Upper lobe of left lung (tissue), 6 donors: ENCODE measurements at regions not wholly inside any gene's neighbourhood (a gene's known extent, or its start where the extent isn't known, plus 50 kb on each side); places are given as distances from the start of the nearest gene placed in this dataset.

Experiments
- ATAC-seq, 2 donors: fragments of 200-7000 bp; cut with Tn5 transposase; one replicate each; pipeline ENCODE4 v1.9.1; 2022; ENCODE audit warnings: mild to moderate bottlenecking in 2 of 2, moderate library complexity in 2 of 2; ENCODE audit not compliant: low FRiP score in 2 of 2
- DNase-seq, 2 donors: peaks; one replicate each; pipeline ENCODE4 v3.0.0-alpha.2; 2019 to 2020
- H3K27ac ChIP-seq, 4 donors: fragments of 200-600 bp; sonication (generic); one replicate each; pipeline ENCODE4 v1.5.1; 2016 to 2019
- H3K27me3 ChIP-seq, 4 donors: fragments of 200-600 bp; sonication (generic); one replicate each; pipeline ENCODE4 v1.5.1; 2017 to 2019
- H3K36me3 ChIP-seq, 4 donors: fragments of 200-600 bp; sonication (generic); one replicate each; pipeline ENCODE4 v1.5.1; 2016 to 2019
- H3K4me1 ChIP-seq, 4 donors: fragments of 200-600 bp; sonication (generic); one replicate each; pipeline ENCODE4 v1.5.1; 2018 to 2019
- H3K4me3 ChIP-seq, 4 donors: fragments of 200-600 bp; sonication (generic); one replicate each; pipeline ENCODE4 v1.5.1; 2017 to 2019; ENCODE audit warnings: mild to moderate bottlenecking in 2 of 4, moderate library complexity in 1 of 4
- H3K9me3 ChIP-seq, 4 donors: fragments of 200-600 bp; sonication (generic); one replicate each; pipeline ENCODE4 v1.5.1; 2018 to 2019
- EP300 ChIP-seq, 4 donors: sonication (generic); formaldehyde crosslinking; IDR thresholded peaks; one replicate each; pipeline ENCODE4 v1.5.1; 2017; ENCODE audit warnings: antibody characterized with exemption in 4 of 4, control low read depth in 2 of 4
- POLR2A ChIP-seq, 4 donors: fragments of 450-650 bp; IDR thresholded peaks; one replicate each; pipeline ENCODE4 v1.5.1; 2016 to 2017; ENCODE audit warnings: antibody characterized with exemption in 4 of 4, mild to moderate bottlenecking in 2 of 4
- POLR2AphosphoS5 ChIP-seq, 2 donors: sonication (generic); formaldehyde crosslinking; IDR thresholded peaks; one replicate each; pipeline ENCODE4 v1.5.1; 2017; ENCODE audit warnings: antibody characterized with exemption in 2 of 2
- WGBS, 2 donors: methylation state at CpG; one replicate each; pipeline ENCODE4 v1.1.5; 2017 to 2018; 5-methylcytosine and 5-hydroxymethylcytosine counted together
- TF ChIP-seq, protein P1 (sequence below), 6 experiments: fragments of 450-650 bp in 4 of 6; fragments of 200-600 bp in 2 of 6; sonication (generic) in 2 of 6; IDR thresholded peaks; one replicate each; pipeline ENCODE4 v1.5.1; 2016 to 2019; ENCODE audit warnings: antibody characterized with exemption in 6 of 6
- donor health status: DM: no; HTN: no; CAD: no; lungs with moderate emphysema.
- donor health status: DM: no; HTN: yes; CAD: no; lungs with severe emphysema.

DNA sequence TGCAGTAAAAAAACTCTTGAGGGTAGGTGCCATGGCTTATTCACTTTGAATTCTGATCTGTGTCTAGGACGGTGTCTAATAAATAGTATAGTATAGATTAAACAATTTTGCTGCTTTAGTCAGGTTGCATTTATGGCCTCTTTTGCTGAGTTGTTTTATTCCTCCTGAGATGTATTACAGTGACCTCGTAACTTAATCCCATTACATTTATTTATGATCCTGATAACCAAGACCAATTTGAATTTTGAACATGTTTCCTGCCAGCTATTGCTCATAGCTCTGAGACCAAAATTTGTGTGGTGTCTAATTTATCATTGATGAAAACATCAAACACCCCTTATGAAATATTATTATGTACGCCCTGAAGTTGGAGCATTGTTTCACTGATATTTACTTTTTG is 381.9 kb upstream of the SEMA3C start:
- Histone ChIP-seq H3K4me3 (no peak overlapping the region), H3K27ac (no peak overlapping the region), H3K4me1 (no peaks in the 10 kb centered on the region), H3K36me3 (no peaks in the 10 kb centered on the region), H3K9me3 (no peaks in the 10 kb centered on the region), H3K27me3 (no peaks in the 10 kb centered on the region)
- no peak for ATAC-seq
- WGBS, 2 donors = 93% methylated on average over 3 of the region's 3 CpGs
- TF ChIP-seq POLR2A (IDR thresholded peaks at IDR 0.05) (no peak), EP300 (IDR thresholded peaks at IDR 0.05) (no peak), POLR2AphosphoS5 (IDR thresholded peaks at IDR 0.05) (no peak)
- TF ChIP-seq, protein P1, sequence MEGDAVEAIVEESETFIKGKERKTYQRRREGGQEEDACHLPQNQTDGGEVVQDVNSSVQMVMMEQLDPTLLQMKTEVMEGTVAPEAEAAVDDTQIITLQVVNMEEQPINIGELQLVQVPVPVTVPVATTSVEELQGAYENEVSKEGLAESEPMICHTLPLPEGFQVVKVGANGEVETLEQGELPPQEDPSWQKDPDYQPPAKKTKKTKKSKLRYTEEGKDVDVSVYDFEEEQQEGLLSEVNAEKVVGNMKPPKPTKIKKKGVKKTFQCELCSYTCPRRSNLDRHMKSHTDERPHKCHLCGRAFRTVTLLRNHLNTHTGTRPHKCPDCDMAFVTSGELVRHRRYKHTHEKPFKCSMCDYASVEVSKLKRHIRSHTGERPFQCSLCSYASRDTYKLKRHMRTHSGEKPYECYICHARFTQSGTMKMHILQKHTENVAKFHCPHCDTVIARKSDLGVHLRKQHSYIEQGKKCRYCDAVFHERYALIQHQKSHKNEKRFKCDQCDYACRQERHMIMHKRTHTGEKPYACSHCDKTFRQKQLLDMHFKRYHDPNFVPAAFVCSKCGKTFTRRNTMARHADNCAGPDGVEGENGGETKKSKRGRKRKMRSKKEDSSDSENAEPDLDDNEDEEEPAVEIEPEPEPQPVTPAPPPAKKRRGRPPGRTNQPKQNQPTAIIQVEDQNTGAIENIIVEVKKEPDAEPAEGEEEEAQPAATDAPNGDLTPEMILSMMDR (IDR thresholded peaks at IDR 0.05) = no peak
- no peak for DNase-seq

DNA sequence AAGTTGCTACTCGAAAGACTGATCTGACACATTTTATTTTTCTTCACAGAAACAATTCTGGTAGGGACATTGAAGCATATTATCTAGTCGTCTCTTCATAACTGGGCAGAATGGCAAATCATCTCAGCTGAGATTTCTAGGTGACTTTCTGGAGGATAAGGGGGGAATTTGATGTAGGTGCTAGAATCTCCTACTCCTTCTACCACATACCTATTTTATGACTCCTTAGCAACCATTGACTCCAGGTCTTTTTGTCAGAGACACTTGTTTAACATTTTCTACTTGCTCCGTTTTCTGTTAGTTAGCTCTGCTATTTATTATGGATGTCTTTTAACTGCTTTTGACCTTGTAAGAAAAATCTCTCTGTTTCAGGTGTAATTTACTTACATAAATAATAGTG is 380.9 kb upstream of the SEMA3C start:
- H3K9me3 ChIP-seq = no peaks in the 10 kb centered on the region
- ATAC-seq (no peak), DNase-seq (no peak)
- WGBS, 2 donors = 68 to 90% methylated on average over 3 of the region's 3 CpGs
- no peaks in the 10 kb centered on the region for H3K4me1 ChIP-seq
- no peaks in the 10 kb centered on the region for H3K36me3 ChIP-seq
- H3K27ac ChIP-seq = no peak overlapping the region
- H3K27me3 ChIP-seq = no peaks in the 10 kb centered on the region
- H3K4me3 ChIP-seq = no peak overlapping the region
- TF ChIP-seq, protein P1 (IDR thresholded peaks at IDR 0.05) = no peak
- no peak for TF ChIP-seq EP300 (IDR thresholded peaks at IDR 0.05)
- no peak for TF ChIP-seq POLR2A (IDR thresholded peaks at IDR 0.05)
- TF ChIP-seq POLR2AphosphoS5 (IDR thresholded peaks at IDR 0.05) = no peak

DNA sequence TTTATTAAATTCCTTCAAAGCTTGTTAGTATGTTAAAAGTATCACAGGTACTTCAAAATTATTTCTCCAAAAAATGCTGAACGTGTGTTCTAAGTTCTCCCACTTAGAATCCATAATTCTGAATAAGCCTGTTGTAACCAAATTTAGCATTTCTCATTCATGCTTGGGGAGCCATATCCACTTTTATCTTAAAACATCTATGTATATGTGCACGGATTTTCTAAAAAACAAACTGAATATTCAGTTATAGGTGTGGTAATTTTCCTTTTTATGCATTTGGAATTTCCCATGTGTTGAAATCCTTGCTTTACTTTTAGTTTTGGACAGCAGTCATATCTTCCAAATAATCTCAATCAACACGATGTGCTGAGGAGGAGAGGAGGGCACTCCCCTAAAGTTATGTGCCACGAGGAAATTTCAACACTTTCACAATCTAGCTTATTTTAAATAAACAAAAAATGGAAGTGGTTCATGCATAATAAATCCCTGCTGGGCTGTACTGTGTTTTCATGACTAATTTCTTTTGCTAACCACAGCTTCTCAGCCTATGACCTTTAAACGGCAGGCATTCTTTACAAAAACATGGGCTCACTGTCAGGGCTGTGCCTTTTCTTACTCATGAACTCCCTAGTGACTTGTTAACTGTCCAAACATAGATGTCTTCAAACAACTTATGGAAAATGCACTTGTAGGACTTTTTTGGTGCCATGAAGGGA is 380.3 kb upstream of the SEMA3C start:
- no peak for DNase-seq
- TF ChIP-seq POLR2AphosphoS5 (IDR thresholded peaks at IDR 0.05) (no peak), POLR2A (IDR thresholded peaks at IDR 0.05) (no peak), EP300 (IDR thresholded peaks at IDR 0.05) (no peak)
- TF ChIP-seq, protein P1 (IDR thresholded peaks at IDR 0.05) = no peak
- ATAC-seq = peak in 1 of 2 donors; percentile 90
- Histone ChIP-seq H3K4me1 (no peaks in the 10 kb centered on the region), H3K9me3 (no peaks in the 10 kb centered on the region), H3K27ac (no peak overlapping the region), H3K27me3 (no peaks in the 10 kb centered on the region), H3K36me3 (no peaks in the 10 kb centered on the region), H3K4me3 (no peak overlapping the region)
- WGBS, 2 donors = 25 to 31% methylated on average over 5 of the region's 5 CpGs

DNA sequence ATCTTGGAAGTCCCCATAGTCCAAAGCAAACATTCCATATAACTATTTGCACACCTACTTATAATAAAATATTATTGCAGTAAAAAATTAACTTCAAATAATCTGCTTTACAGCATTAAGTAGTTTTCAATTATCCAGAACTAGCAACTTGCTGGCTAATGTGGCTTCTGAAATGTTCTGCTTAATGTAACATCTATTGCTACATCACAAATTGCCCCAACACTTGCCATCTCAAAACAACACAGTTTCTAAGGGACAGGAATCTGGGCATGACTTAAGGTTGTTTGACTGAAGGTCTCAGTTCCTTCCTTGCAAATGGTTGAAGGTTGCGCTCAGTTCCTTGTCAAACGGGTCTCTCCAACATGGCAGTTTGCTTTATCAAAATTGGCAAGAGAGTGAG is 378.5 kb upstream of the SEMA3C start:
- 21 to 50% methylated on average over 2 of the region's 2 CpGs for WGBS, 2 donors
- Histone ChIP-seq H3K27ac (no peak overlapping the region), H3K27me3 (no peaks in the 10 kb centered on the region), H3K9me3 (no peaks in the 10 kb centered on the region), H3K4me3 (no peak overlapping the region), H3K4me1 (no peaks in the 10 kb centered on the region), H3K36me3 (no peaks in the 10 kb centered on the region)
- no peak for TF ChIP-seq POLR2A (IDR thresholded peaks at IDR 0.05)
- ATAC-seq (no peak), DNase-seq (no peak)

DNA sequence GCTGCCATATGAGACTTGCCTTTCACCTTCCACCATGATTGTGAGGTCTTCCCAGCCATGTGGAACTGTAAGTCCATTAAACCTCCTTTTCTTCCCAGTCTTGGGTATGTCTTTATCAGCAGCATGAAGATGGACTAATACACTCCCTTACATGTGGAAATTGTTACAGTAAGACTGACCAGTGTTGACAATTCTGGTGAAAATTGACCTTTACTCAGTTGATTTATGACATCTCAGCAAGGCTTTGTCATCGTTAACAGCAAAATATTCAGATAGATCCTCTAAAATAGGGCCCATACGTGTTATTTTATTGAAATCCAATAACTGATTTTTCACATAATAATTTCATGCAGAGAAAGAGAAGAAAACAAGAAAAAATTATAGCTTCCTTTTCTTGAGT is 377.9 kb upstream of the SEMA3C start:
- Histone ChIP-seq H3K27me3 (no peaks in the 10 kb centered on the region), H3K9me3 (no peaks in the 10 kb centered on the region), H3K27ac (no peak overlapping the region), H3K4me3 (no peak overlapping the region), H3K36me3 (no peaks in the 10 kb centered on the region), H3K4me1 (no peaks in the 10 kb centered on the region)
- TF ChIP-seq POLR2AphosphoS5 (IDR thresholded peaks at IDR 0.05) (no peak), EP300 (IDR thresholded peaks at IDR 0.05) (no peak), POLR2A (IDR thresholded peaks at IDR 0.05) (no peak)
- ATAC-seq = no peak
- 96 to 98% methylated on average over 2 of the region's 2 CpGs for whole genome bisulfite sequencing, 2 donors
- no peak for DNase-seq

DNA sequence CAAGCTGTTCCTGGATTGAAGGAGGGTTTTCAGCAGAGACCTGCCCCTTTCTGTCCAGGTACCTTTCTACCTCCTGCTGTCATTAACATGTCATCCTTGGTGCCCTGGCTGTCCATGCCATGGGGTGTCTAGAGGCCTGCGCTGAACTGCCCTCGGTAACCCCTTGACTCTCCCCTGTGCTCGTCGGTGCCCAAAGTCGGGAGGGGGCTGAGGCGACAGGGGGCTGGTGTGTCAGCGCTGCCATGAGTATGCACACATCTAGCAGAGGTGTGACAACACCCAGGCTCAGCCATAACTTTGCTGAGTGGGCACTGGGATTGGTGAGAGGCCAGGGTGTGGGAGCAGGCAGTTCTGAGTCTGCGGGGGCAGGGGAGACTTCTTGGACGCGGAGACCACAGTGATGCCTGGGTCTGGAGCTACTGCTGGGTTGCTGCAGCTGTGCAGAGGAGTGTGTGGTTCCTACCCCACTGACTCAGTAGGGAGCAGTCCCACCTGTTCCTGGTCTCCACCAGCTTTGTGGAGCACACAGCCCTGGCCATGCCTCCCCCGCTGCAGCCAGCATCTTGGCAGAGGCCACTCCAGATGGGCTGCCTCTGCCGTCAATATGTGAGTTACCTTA is 376.2 kb upstream of the SEMA3C start:
- ATAC-seq (peak in 1 of 2 donors; percentile 61), DNase-seq (peak in 1 of 2 donors; percentile 52)
- Histone ChIP-seq H3K4me1 (no peaks in the 10 kb centered on the region), H3K27ac (no peak overlapping the region), H3K27me3 (no peaks in the 10 kb centered on the region), H3K4me3 (no peak overlapping the region), H3K36me3 (no peaks in the 10 kb centered on the region), H3K9me3 (no peaks in the 10 kb centered on the region)
- TF ChIP-seq, protein P1 (IDR thresholded peaks at IDR 0.05) = no peak
- no peak for TF ChIP-seq EP300 (IDR thresholded peaks at IDR 0.05)
- 84 to 97% methylated on average over 2 to 12 of the region's 12 CpGs for WGBS, 2 donors
